RWPE2 (cell line): ENCODE measurements at regions not wholly inside any gene's neighbourhood (a gene's known extent, or its start where the extent isn't known, plus 50 kb on each side); places are given as distances from the start of the nearest gene placed in this dataset.
"Not testable (repeated sequence)": the region's sequence is repeated elsewhere in the genome, so short reads cannot be mapped to it uniquely, and the experiment has no call there.

Experiments used
- ATAC-seq: fragments of 200-7000 bp; cut with Tn5 transposase; 3 replicates; pipeline ENCODE4 v1.9.1; 2021; ENCODE audit warnings: low read depth
- DNase-seq: peaks from one replicate; pipeline ENCODE4 v3.0.0-alpha.2; 2020; ENCODE audit warnings: low spot score
- H3K27ac ChIP-seq: fragments of 450-650 bp; 2 replicates; pipeline ENCODE4 v1.5.1; 2017; ENCODE audit warnings: mild to moderate bottlenecking; ENCODE audit not compliant: poor library complexity, severe bottlenecking
- H3K27me3 ChIP-seq: fragments of 250-450 bp; sonication (Bioruptor Pico); 2 replicates; pipeline ENCODE4 v1.5.1; 2021; ENCODE audit warnings: mild to moderate bottlenecking, moderate library complexity; ENCODE audit not compliant: insufficient read depth, poor library complexity, severe bottlenecking
- H3K36me3 ChIP-seq: fragments of 250-450 bp; sonication (Bioruptor Pico); 2 replicates; pipeline ENCODE4 v1.5.1; 2020; ENCODE audit warnings: low read depth, mild to moderate bottlenecking, moderate library complexity
- H3K4me1 ChIP-seq: fragments of 250-450 bp; sonication (Bioruptor Pico); 2 replicates; pipeline ENCODE4 v1.5.1; 2021; ENCODE audit warnings: mild to moderate bottlenecking, moderate library complexity; ENCODE audit not compliant: insufficient read depth, poor library complexity, severe bottlenecking
- H3K4me3 ChIP-seq: fragments of 250-450 bp; sonication (Bioruptor Pico); 2 replicates; pipeline ENCODE4 v1.5.1; 2021; ENCODE audit warnings: mild to moderate bottlenecking, moderate library complexity; ENCODE audit not compliant: severe bottlenecking
- H3K9me3 ChIP-seq: fragments of 250-450 bp; sonication (Bioruptor Pico); 2 replicates; pipeline ENCODE4 v1.5.1; 2021; ENCODE audit warnings: mild to moderate bottlenecking, moderate library complexity; ENCODE audit not compliant: severe bottlenecking
- TF ChIP-seq, protein P1 (sequence below): fragments of 450-650 bp; IDR thresholded peaks from one replicate; pipeline ENCODE4 v1.5.1; 2017; ENCODE audit warnings: mild to moderate bottlenecking, moderate library complexity; ENCODE audit not compliant: poor library complexity, severe bottlenecking

DNA sequence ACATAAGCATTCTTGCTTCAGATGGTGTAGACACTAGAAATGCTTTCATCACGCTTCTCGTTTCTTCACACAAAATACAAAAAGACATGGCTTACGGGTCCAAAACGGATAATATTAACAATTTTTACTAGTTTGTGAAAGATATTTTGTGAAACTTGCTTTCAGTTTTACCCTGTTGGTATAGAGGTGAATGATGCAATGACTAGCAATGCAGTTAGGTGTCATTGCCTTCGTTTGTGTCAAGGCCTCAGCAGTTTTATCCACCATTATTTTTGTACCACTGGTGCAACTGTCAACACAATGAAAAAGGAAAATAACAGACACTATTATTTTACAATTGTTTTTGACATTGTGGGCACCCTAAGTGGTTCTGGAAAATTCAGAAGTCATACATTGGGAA lies 323.0 kb downstream of the FLRT2 start:
- H3K27ac ChIP-seq = no peak overlapping the region
- TF ChIP-seq, protein P1, sequence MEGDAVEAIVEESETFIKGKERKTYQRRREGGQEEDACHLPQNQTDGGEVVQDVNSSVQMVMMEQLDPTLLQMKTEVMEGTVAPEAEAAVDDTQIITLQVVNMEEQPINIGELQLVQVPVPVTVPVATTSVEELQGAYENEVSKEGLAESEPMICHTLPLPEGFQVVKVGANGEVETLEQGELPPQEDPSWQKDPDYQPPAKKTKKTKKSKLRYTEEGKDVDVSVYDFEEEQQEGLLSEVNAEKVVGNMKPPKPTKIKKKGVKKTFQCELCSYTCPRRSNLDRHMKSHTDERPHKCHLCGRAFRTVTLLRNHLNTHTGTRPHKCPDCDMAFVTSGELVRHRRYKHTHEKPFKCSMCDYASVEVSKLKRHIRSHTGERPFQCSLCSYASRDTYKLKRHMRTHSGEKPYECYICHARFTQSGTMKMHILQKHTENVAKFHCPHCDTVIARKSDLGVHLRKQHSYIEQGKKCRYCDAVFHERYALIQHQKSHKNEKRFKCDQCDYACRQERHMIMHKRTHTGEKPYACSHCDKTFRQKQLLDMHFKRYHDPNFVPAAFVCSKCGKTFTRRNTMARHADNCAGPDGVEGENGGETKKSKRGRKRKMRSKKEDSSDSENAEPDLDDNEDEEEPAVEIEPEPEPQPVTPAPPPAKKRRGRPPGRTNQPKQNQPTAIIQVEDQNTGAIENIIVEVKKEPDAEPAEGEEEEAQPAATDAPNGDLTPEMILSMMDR = no peak

DNA sequence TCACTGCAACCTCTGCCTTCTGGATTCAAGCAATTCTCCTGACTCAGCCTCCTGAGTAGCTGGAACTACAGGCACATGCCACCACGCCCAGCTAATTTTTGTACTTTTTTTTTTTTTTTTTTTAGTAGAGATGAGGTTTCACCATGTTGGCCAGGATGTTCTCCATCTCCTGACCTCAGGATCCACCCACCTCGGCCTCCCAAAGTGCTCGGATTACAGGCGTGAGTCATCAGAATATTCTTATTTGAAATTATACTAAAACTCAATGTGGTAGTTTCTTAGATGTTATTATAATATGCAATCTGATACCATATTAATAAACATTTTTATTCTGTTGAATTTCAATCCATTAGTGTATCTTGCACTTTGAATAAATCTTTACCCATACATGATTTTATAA lies 322.2 kb downstream of the FLRT2 start:
- not testable (repeated sequence) for H3K9me3 ChIP-seq, H3K4me3 ChIP-seq, DNase-seq, H3K27me3 ChIP-seq, H3K27ac ChIP-seq, H3K36me3 ChIP-seq
- ATAC-seq = 0 out of 3 replicates have a peak, but pooled peaks have one; percentile 31
- peaks cover 18% of the 10 kb centered on the region for H3K4me1 ChIP-seq

More for the DNA sequence above, 323.0 kb downstream of the FLRT2 start:
- no peak overlapping the region for H3K4me3 ChIP-seq
- no peaks in the 10 kb centered on the region for H3K27me3 ChIP-seq
- H3K36me3 ChIP-seq = no peaks in the 10 kb centered on the region
- peaks cover 18% of the 10 kb centered on the region for H3K4me1 ChIP-seq
- no peak for ATAC-seq
- H3K9me3 ChIP-seq = no peaks in the 10 kb centered on the region
- DNase-seq = no peak

DNA sequence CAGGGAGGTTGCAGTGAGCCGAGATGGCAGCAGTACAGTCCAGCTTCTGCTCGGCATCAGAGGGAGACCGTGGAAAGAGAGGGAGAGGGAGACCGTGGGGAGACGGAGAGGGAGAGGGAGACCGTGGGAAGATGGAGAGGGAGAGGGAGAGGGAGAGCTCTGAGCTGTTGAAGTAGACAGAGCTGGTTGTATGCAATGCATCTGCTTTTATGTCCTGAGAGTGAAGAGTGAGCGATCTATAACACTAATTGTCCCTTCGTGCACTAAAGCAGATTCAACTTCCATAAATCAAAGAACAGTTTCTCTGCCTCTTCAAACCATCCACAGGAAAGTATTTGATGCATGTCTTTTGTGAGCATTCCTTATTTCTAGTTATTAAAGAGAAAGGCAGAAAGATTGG lies 300.6 kb downstream of the FLRT2 start:
- not testable (repeated sequence) for H3K27ac ChIP-seq, H3K9me3 ChIP-seq

DNA sequence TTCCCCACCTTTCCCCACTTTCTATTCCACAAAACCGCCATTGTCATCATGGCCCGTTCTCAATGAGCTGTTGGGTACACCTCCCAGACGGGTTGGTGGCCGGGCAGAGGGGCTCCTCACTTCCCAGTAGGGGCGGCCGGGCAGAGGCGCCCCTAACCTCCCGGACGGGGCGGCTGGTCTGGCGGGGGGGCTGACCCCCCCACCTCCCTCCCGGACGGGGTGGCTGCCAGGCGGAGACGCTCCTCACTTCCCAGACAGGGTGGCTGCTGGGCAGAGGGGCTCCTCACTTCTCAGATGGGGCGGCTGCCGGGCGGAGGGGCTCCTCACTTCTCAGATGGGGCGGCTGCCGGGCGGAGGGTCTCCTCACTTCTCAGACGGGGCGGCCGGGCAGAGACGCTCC lies 299.7 kb downstream of the FLRT2 start:
- H3K27ac ChIP-seq, DNase-seq, H3K36me3 ChIP-seq, H3K4me3 ChIP-seq, ATAC-seq, H3K4me1 ChIP-seq, H3K9me3 ChIP-seq: not testable (repeated sequence)
- peaks cover 16% of the 10 kb centered on the region for H3K27me3 ChIP-seq

More for the DNA sequence above, 300.6 kb downstream of the FLRT2 start:
- peaks cover 16% of the 10 kb centered on the region for H3K27me3 ChIP-seq
- ATAC-seq, H3K4me3 ChIP-seq, H3K36me3 ChIP-seq, DNase-seq, H3K4me1 ChIP-seq: not testable (repeated sequence)

DNA sequence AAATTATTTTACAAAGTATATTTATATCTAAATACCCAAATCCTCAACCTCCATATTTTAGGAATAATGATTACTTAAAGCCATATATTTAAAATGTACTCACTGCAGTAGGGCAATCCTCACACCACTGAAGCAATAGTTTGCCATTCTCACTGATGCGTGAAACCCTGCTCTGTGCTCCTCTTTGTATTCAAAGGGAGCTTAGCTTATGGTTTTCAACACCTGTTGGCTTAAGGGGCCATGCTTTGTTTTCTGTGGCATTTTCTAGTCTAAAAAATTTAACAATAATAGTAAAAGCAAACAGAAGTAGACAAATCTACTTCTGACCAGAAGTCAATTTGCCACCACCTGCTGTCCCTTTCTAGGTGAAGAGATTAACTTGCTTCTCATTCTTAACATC lies 294.6 kb downstream of the FLRT2 start:
- TF ChIP-seq, protein P1 = no peak
- H3K27ac ChIP-seq = no peak overlapping the region
- no peak overlapping the region for H3K4me3 ChIP-seq
- H3K4me1 ChIP-seq = no peaks in the 10 kb centered on the region
- ATAC-seq (no peak), DNase-seq (no peak)
- H3K9me3 ChIP-seq = no peaks in the 10 kb centered on the region
- no peaks in the 10 kb centered on the region for H3K36me3 ChIP-seq
- H3K27me3 ChIP-seq = peaks cover 13% of the 10 kb centered on the region

DNA sequence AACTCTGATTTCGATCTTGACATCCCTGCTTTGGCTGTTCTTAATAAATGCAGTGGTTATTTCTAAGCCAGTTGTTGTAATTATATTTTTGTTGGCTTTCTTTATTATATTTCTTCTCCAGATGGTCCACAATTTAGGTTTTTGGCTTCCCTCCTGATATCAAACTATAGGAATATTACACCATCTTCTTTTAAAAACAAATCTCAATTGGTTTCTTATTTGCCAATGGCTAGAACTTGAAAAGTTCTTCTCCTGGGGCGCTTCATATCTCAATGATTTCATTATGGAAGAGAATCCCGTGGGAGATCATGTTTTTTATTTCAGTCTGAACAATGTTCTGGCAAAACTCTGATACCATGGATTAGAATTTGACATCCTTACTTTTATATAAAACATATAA lies 292.3 kb downstream of the FLRT2 start:
- ATAC-seq (no peak), DNase-seq (no peak)
- Histone ChIP-seq H3K4me1 (no peaks in the 10 kb centered on the region), H3K36me3 (no peaks in the 10 kb centered on the region), H3K27me3 (peaks cover 13% of the 10 kb centered on the region), H3K9me3 (no peaks in the 10 kb centered on the region), H3K27ac (no peak overlapping the region), H3K4me3 (no peak overlapping the region)
- TF ChIP-seq, protein P1 = no peak
